Right lung (tissue), 2 donors: ENCODE measurements at regions not wholly inside any gene's neighbourhood (a gene's known extent, or its start where the extent isn't known, plus 50 kb on each side); places are given as distances from the start of the nearest gene placed in this dataset.
A peak's percentile ranks its signal among the peaks of the same experiment; 100 is the strongest.
"Not testable (repeated sequence)": the region's sequence is repeated elsewhere in the genome, so short reads cannot be mapped to it uniquely, and the experiment has no call there.

Experiments used
- DNase-seq, 2 donors: peaks; one replicate each; pipeline ENCODE4 v3.0.0-alpha.2; 2013

- no peak for DNase-seq
These were observed 264.5 kb upstream of the PRDM9 start for GRCh38 chr5:23242891-23243290.

DNA sequence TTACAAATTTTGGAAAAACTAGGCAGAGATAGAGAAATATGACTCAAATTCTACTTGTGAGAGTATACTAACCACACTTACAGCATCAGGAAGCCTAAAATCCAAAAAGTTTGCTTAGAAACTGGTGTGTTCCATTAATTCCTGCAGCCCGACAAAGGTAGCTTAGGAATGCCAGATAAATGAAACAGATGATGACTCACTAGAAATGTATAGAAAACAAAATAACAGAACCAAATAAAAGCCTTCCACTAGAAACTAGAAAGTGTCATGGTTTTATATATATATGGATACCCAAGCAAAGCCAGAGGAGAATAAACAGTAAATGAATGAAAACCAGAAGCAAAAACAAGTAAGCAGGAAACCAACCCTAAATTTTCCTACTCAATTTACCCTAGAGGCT lies 272.2 kb upstream of the PRDM9 start:
- DNase-seq: no peak

GRCh38 chr5:23234197-23234596 lies 273.2 kb upstream of the PRDM9 start:
- no peak for DNase-seq

DNA sequence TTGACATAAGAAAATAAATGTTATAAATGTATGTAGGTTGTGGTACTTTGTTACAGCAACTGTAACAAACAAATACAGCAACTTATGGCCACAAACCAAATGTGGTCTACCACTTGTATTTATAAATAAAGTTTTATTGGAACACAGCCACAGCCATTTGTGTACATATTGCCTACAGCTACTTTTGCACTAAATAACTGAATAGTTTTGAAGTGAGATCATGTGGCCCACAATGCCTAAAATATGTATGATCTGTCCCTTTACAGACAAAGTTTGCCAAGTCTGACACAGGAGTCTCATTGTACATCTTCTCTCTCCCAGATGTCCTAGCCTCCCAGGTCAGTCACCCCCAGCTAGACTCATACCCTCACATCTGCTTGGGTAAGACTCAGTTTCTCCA lies 283.6 kb upstream of the PRDM9 start:
- DNase-seq: no peak

- no peak for DNase-seq
These were observed 285.6 kb upstream of the PRDM9 start for GRCh38 chr5:23221831-23222230.

DNA sequence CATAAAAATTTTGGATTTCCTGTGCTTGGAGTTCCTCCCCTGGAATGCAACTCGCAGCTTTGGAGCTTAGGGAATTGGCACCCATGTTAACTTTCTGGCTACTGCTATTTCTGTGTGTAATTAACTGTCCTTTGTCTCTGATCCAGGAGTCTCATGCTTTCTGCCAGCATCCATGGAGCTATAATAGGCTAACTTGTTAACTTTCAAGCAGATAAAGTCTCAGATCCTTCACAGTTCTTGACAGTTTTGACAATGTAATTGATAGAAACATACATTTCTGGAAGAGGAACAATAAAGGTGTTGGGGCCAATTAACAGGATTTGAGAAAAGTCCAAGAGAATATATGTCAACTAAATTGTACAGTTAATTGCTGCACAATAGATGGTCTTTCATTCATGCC lies 290.2 kb upstream of the PRDM9 start:
- no peak for DNase-seq

DNA sequence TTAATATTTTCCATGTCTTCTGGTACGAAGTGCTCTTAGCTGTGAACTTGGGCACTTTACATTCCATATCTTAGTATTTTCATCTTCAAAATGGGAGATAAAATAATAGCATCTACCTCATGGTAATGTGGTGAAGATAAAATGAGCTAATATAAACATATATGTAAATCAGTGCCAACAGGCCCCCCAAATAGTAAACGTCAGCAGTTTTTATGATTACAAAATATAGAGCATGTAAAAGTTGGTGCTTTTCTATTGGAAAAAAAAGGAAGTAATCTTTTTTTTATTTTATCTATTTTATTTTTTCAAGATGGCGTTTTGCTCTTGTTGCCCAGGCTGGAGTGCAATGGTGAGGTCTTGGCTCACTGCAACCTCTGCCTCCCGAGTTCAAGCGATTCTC lies 291.1 kb upstream of the PRDM9 start:
- no peak for DNase-seq

- peak in 1 of 2 donors; percentile 28 for DNase-seq
These were observed 298.4 kb upstream of the PRDM9 start for GRCh38 chr5:23208959-23209431.

GRCh38 chr5:23204111-23204510 lies 303.3 kb upstream of the PRDM9 start:
- DNase-seq: no peak

GRCh38 chr5:23169660-23170416 lies 316.7 kb upstream of the CDH12 start:
- no peak for DNase-seq

GRCh38 chr5:23164971-23165370 lies 311.8 kb upstream of the CDH12 start:
- DNase-seq: no peak

DNA sequence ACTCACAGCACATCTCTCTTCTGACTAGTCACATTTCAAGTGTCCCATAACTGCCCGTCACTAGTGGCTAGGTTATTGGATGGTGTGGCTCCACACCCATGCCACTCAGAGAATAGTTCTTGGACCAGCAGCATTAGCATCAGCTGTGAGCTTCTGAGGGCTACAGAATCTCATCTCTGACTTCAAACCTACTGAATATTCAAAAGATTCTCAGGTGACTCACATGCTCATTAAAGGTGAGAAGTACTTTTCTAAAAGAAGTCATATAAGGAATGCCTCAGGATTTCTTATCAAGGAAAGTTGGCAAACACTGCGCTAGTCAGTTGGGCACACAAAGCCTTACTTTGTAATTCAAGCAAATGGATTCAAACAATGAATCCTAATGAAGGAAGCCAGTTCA lies 305.0 kb upstream of the CDH12 start:
- DNase-seq: no peak

GRCh38 chr5:23157716-23158115 lies 304.6 kb upstream of the CDH12 start:
- DNase-seq: no peak

DNA sequence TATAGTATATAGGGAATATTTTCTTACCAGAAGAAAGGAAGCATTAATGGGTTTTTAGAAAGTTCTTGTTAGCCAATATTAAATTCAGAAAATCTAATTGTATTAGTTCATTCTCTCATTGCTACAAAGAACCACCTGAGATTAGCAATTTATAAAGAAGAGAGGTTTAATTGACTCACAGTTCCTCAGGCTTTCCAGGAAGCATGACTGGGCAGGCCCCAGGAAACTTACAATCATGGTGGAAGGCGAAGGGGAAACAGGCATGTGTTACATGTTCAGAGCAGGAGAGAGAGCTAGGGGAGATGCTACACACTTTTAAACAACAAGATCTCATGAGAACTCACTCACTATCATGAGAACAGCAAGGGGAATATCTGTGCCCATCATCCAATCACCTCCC lies 304.0 kb upstream of the CDH12 start:
- DNase-seq: no peak

DNA sequence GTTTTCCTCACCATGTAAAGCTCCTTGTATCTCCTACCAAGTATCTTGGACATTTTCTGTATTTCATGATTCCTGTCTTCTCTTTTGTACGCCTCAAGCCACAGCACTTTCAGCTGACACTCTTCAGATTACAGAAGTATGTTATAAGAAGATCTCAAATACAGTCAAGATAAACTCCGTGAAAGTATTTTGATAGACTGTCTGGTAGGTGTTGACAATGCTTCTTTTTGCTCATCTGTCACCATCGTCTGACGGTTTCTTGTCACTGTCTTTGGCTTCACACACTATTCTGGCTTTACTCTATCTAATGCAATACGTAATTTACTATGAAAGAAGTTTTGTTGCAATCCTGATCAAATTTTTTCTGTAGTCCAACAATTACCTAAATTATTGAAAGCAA lies 294.5 kb upstream of the CDH12 start:
- DNase-seq: no peak

GRCh38 chr5:23146183-23146582 lies 293.0 kb upstream of the CDH12 start:
- no peak for DNase-seq

GRCh38 chr5:23139338-23140171 lies 286.4 kb upstream of the CDH12 start:
- DNase-seq: no peak

DNA sequence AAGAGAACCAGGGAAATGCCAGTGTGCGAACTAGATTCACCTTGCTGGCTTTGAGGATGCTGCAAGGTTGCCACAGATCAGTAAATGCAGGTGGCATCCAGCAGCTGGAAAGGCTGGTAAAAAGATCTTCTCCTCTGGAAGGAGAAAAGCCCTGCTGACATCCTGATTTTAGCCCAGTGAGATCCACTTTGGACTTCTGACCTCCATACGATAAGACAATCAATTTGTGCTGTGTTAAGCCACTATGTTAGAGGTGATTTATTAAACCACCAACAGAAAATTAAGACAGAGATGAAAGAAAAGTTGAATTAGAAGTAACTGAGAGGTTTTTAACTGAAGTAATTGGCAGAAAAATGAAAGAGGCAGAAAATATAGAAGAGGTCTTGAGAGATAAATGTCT lies 283.8 kb upstream of the CDH12 start:
- DNase-seq: no peak

DNA sequence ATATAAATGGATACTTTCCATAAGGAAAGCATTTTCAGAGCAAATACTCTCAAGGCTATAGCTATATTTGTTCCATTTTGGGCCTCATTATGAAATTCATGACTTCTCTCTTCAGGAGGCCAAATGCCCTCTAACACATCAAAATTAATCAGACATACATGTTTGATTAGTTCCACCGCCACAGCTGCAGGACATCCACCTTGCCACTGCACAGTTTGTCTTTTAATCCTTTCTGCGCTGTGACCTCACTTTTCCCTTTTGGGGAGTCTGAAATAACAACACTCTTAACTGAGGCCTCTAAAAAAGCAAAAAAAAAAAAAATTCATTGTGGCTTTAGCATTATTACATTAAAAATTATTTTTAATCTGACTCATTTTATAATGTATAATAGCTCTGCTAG lies 279.1 kb upstream of the CDH12 start:
- DNase-seq: no peak

GRCh38 chr5:23112237-23112636 lies 259.1 kb upstream of the CDH12 start:
- no peak for DNase-seq

GRCh38 chr5:23105021-23105420 lies 251.9 kb upstream of the CDH12 start:
- DNase-seq: no peak

DNA sequence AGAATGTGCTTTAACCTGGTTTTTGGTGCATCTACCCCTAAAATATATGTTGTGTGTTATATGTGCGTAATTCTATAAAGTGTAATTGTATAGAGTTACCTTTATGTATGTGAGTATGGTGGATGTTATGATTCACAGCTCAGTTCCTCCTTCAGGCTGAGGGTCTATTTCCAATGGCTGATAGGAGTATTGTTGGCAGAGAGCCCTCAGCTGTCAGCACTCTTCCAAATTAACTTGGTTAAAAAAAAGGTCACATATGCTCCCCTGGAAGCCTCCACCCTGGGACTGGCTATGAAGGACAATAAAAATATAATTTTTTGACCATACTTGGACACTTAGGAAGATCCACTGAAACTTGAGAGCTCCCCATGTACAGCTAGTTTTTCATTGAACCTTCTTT lies 250.4 kb upstream of the CDH12 start:
- no peak for DNase-seq

GRCh38 chr5:23095418-23095817 lies 242.3 kb upstream of the CDH12 start:
- DNase-seq: not testable (repeated sequence)
